Suppressor macrophage (primary cell): ENCODE measurements at regions not wholly inside any gene's neighbourhood (a gene's known extent, or its start where the extent isn't known, plus 50 kb on each side); places are given as distances from the start of the nearest gene placed in this dataset.

Experiments
- DNase-seq, 4 experiments: peaks; one replicate each; pipeline ENCODE4 v3.0.0-alpha.2; 2020 to 2022

GRCh38 chr14:44135972-44136371 is 371.1 kb downstream of the FSCB start:
- DNase-seq = no peak

- DNase-seq = no peak
Observed at GRCh38 chr14:44131861-44132260, 375.2 kb downstream of the FSCB start.

DNA sequence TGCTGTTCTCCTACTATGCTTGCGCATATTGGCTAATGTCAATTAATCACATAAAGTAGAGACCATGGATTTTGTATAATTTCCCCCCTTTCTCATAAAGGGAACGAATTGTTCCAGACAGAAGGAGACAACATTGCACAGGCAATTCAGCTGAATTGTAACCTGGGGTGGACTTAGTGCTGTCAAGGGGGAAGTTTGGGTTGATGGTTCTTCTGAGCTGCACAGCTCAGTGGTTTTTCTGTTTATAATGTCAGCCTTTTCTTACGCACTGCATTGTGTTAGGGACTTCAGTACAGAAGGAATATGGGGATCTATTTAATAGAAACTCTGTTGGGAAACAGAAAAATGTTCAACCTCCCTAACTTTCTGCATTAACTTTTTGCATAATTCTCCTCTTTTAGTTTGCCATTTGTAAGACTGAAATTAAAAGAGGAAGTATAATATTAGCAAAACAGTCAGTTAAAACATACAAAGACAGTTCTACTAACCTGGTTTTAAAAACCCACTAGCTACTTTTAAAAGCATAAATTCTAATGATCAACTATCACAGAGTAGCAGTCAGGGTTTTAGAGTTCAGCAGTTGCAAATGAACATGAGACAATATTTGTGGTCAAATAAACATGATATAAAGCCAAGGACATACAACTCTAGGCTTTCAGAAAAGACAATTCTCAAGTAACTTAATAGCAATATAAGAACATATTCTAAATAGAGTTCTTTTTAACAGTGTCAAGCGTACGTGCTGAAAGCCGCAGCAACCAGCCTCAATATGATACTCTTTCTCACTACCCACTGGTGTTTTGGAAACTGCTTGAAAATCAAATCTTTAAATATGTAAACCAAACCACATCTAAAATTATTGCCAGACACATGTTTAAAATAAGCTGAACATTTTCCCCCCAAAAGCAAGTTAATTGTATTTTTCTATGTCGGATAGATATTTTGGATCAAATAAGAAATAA is 393.0 kb downstream of the FSCB start:
- no peak for DNase-seq

DNA sequence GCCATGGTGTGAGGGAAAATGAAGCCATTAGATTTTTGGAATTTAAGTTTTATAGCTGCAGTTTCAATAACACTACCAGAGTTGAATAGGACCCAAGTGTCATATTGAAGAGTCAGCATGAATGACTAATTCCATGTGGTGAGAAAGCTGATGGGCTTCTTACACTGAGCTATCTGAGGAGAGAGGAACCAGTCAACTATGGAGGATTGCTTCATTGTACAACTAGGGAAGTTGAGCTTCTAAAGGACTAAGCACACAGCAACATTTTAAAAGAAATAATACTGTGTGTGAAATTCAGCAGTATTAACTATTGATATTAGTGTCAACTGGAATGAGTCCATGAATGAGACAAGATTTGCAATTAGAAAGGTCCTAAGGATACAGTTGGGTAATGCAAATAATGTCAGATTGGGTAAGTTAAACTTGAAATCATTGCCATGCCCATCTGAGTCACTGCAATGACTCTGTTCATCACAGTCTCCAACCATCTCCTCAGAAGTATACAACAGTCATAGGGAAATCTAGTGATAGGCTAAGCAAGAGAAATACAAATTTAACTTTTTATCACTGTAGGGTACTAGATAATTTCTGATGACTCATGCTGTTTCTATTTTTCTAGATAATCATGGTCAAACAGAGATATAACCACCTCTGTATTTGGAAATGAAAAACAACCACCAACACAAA is 394.2 kb downstream of the FSCB start:
- peak in 1 of 4 experiments; percentile 7 for DNase-seq

GRCh38 chr14:44109036-44109435 is 398.0 kb downstream of the FSCB start:
- no peak for DNase-seq

- DNase-seq = no peak
Observed at GRCh38 chr14:44108601-44109000, 398.5 kb downstream of the FSCB start.

GRCh38 chr14:44107156-44107555 is 399.9 kb downstream of the FSCB start:
- DNase-seq = no peak

DNA sequence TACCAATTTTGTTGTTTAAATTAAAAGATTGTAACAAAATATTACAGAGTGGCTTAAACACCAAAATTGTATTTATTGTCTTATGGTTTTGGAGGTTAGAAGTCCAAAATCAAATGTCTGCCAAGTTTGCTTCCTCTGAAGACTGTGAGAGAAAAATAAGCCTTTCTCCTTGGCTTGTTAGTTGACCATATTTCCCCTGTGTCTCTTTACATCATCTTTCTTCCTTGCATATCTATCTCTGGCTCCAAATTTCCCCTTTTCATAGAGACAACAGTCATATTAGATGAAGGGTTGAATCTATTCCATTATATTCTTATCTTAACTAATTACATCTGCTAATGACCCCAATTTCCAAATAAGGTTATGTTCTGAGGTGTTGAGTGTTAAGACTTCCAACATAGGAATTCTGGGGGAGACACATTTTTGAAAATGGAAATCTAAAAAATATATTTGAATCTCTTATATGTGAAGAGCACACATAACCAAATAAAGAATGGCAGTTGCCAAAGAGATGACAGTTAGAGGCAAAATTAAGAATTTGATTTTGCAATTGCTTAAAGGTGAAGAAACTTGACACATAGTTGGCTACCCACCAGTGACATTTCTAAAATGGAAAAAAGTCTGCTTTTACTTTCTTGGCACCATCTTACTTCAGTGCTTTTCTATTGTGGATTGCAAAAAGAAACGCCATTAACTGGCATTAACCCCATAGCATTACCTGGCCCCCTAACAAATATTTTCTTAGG is 407.2 kb downstream of the FSCB start:
- no peak for DNase-seq

DNA sequence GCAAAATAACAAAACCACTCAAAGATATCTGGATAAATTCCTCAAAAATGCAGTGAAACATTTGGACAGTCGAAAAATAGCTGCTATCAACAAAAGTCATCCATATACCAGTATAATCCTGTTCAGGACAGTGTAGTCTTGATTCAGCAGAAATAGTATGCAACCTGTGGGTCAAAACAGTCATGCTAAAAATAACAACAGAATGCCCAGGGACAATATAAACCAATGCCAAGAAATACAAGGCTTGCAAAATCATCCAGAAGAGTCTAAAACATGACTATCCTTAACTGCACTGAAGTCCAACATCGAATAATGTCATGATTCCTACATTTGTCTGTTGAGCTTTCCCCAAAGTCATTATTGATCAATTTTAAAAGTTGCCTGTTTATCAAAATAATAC is 425.9 kb downstream of the FSCB start:
- no peak for DNase-seq

- DNase-seq = no peak
Observed at GRCh38 chr14:44070046-44070445, 437.0 kb downstream of the FSCB start.

GRCh38 chr14:44053422-44053821 is 453.7 kb downstream of the FSCB start:
- no peak for DNase-seq

DNA sequence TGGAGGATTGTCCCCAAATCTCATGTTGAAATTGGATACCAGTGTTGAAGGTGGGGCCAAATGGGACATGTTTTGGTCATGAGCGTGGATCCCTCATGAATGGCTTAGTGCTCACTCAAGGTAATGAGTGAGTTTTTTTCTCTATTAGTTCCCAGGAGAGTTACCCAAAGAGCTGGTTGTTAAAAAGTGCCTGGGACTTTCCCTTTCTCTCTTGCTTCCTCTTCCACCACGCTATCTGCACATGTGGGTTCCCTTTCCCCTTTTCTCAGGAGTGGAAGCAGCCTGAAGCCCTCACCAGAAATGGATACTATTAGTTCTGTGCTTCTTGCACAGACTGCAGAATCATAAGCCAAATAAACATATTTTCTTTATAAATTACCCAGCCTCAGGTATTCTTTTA is 465.4 kb downstream of the FSCB start:
- no peak for DNase-seq

DNA sequence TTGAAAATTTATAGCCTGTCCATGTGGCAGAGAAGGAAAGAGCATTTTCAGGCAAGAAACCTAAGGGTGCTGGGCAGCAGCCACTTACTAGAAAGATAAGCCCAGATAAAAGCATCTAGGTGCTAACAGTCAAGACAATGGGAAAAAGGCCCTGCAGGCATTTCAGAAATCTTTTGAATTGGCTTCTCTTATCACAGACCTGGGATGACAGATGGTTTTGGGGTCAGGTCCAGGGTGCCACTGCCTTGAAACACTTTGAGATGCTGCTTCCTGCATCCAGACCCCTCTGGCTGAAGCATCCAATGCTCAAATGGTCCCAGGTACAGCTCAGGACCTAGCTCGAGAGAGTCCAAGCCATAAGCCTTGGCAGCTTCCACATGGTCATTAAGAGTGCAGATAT is 466.5 kb downstream of the FSCB start:
- no peak for DNase-seq

DNA sequence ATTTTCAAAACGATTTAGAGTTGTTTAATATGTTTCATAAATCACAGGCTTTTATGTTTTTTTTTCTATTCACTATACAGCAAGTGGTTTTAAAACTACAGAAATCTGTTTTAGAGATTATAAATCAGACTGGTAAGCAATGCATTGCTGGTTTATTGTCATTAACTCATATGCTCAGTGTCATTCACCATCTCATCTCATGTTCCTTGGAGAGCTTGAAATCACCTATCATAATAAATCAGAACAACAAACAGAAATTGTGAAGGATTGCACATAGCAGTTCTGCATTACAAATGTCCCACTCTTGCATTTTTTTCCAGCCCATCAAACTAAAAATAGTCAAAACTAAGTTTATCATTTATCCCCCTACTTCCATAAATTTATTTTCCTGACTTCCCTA is 470.8 kb downstream of the FSCB start:
- no peak for DNase-seq

DNA sequence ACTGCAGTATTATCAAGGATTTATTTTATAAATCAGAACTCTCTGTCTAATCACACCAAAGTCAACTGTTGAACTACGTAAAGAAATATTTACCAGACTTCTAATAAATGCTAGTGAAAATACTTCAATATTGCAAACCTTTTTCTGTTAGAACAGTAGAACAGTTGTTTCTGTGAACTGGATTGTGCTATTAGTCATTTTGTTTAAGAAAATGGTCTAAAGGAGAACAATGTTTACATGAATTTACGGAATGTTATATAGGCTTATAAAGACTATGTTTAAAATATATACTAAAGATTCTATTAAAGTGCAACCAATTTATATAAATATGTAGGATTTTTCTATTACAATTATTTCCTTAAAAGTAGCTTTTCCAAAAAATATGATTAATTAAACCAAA is 471.4 kb downstream of the FSCB start:
- no peak for DNase-seq

DNA sequence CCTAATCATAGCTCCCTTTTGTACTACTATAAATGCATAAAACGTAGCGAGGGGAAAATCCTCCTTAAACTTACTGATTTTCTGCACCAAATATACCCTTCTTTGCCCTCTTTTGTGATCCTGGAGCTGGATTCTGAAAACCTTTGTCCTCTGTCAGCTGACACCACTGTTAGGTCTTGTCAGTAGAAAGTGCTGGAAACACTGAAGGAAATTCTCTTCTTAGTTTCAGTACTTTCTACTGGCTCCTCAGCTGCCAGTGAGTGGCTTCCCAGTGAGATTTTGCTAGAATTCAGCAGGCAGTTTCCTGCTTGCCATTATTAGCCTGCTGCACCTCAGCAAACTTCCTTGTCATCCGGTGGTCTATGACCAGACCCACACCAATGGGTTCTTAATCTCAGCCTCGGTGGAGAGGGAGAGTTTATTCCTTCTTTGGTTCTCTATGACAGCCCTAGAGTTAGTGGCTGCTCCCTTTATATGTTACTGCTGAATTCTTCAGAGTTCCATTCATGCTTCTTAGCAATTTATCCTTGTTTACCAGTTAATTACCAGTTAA is 476.2 kb downstream of the FSCB start:
- no peak for DNase-seq

- no peak for DNase-seq
Observed at GRCh38 chr14:44029933-44030332, 477.1 kb downstream of the FSCB start.

DNA sequence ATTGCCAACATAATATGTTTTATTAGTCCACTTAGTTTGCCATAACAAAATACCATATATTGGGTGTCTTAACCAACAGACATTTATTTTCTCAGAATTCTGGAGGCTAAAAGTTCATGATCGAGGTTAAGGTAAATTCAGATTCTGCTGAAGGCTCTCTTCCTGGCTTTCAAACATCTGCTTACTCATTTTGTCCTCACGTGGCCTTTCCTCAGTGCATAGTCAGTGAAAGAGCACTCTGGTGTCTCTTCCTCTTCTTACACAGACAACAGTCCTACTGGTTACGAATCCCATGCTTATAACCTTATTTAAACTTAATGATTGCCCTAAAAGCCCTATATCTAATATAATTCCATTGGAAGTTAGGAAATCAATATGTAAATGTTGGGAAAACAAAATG is 479.7 kb downstream of the FSCB start:
- no peak for DNase-seq

- DNase-seq = no peak
Observed at GRCh38 chr14:44010595-44010994, 496.5 kb downstream of the FSCB start.

DNA sequence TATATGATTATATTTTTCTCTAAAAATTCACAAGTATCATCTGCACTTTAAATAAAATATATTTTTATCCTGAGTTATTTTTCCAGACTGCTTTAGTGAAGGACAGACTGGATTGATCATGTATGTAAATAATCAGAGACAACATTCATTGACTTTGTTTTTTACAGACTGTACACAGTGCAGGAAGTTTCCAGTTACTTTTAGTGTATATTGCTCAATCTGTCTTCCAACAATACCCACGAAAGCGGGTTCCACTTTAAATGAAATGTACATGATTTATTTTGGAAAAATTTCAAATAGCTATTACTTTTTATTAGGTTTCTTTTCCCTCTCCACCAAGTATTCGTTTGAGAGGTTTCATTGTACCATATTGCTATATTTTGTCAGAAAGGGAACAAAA is 497.0 kb downstream of the FSCB start:
- no peak for DNase-seq

DNA sequence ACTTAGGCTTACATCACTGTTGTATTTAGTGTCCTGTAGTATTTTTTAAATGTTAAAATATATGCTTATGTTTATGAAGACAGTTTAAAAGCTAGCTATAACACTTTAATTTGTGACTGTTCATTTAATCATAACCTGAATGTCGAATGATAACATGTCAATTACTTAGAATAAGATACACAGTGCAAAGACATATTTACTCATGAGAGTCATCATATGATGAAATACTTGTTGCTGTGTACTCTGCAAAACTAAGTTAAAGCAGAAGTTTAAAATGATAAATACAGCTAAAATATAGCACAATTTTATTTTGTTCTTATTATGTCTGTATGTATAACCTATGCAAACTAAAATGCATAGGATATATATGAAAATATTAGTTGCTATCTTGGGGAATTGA is 497.4 kb downstream of the FSCB start:
- DNase-seq = no peak

DNA sequence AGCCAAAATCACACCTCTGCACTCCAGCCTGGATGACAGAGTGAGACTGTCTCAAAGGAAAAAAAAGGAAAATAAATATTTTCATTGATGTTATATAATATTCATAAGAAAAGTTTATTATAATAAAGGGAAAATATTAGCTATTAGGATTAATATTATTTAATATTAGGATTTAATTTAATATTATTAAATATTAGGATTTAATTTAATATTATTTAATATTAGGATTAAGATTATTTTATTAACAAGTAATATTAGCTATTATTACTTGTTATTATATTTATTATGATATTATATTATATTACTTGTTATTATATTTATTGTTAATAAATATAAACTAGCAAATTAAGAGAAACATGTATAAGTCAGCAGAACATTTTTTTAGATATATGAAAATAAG is 518.1 kb downstream of the FSCB start:
- no peak for DNase-seq

- DNase-seq = no peak
Observed at GRCh38 chr14:43983721-43984120, 523.4 kb downstream of the FSCB start.
